WERI-Rb-1 (cell line): ENCODE measurements at regions not wholly inside any gene's neighbourhood (a gene's known extent, or its start where the extent isn't known, plus 50 kb on each side); places are given as distances from the start of the nearest gene placed in this dataset.

Experiments used
- DNase-seq: peaks from one replicate; pipeline ENCODE4 v3.0.0-alpha.2; 2020
- H3K27ac ChIP-seq: fragments of 250-450 bp; sonication (Bioruptor Pico); 2 replicates; pipeline ENCODE4 v1.5.1; 2020; ENCODE audit warnings: mild to moderate bottlenecking, moderate library complexity
- H3K27me3 ChIP-seq: fragments of 250-450 bp; sonication (Bioruptor Pico); 2 replicates; pipeline ENCODE4 v1.5.1; 2021; ENCODE audit warnings: mild to moderate bottlenecking, low read depth, moderate library complexity; ENCODE audit not compliant: insufficient read depth, severe bottlenecking
- H3K36me3 ChIP-seq: fragments of 250-450 bp; sonication (Bioruptor Pico); 2 replicates; pipeline ENCODE4 v1.5.1; 2020; ENCODE audit warnings: mild to moderate bottlenecking, moderate library complexity
- H3K4me3 ChIP-seq: 2 replicates; pipeline ENCODE4 v1.5.1; 2011; ENCODE audit warnings: low read depth, mild to moderate bottlenecking, control low read depth, low read length
- H3K9me3 ChIP-seq: fragments of 250-450 bp; sonication (Bioruptor Pico); 2 replicates; pipeline ENCODE4 v1.5.1; 2021; ENCODE audit warnings: mild to moderate bottlenecking, moderate library complexity; ENCODE audit not compliant: severe bottlenecking
- CTCF ChIP-seq: IDR thresholded peaks from 2 replicates; pipeline ENCODE4 v1.5.1; 2011; ENCODE audit warnings: low read depth, mild to moderate bottlenecking, control low read depth, inconsistent platforms, low read length

GRCh38 chr7:119918185-119918584 is 354.8 kb upstream of the KCND2 start:
- no peak for TF ChIP-seq CTCF
- Histone ChIP-seq H3K9me3 (no peaks in the 10 kb centered on the region), H3K27ac (no peak overlapping the region), H3K4me3 (no peak overlapping the region), H3K36me3 (no peaks in the 10 kb centered on the region), H3K27me3 (no peaks in the 10 kb centered on the region)
- no peak for DNase-seq

- TF ChIP-seq CTCF, result no peak
Observed at GRCh38 chr7:119919986-119920385, 353.0 kb upstream of the KCND2 start.

GRCh38 chr7:119925581-119926289 is 347.2 kb upstream of the KCND2 start:
- TF ChIP-seq CTCF, result no peak
- Histone ChIP-seq H3K36me3 (no peaks in the 10 kb centered on the region), H3K27ac (no peak overlapping the region), H3K27me3 (no peaks in the 10 kb centered on the region), H3K9me3 (no peaks in the 10 kb centered on the region), H3K4me3 (no peak overlapping the region)
- no peak for DNase-seq

More at GRCh38 chr7:119919986-119920385, 353.0 kb upstream of the KCND2 start:
- Histone ChIP-seq H3K36me3 (no peaks in the 10 kb centered on the region), H3K9me3 (no peaks in the 10 kb centered on the region), H3K27ac (no peak overlapping the region), H3K4me3 (no peak overlapping the region), H3K27me3 (no peaks in the 10 kb centered on the region)
- DNase-seq, result no peak

GRCh38 chr7:119929891-119930290 is 343.1 kb upstream of the KCND2 start:
- Histone ChIP-seq H3K4me3 (no peak overlapping the region), H3K27ac (no peak overlapping the region), H3K27me3 (no peaks in the 10 kb centered on the region), H3K9me3 (no peaks in the 10 kb centered on the region), H3K36me3 (no peaks in the 10 kb centered on the region)
- no peak for TF ChIP-seq CTCF
- DNase-seq, result no peak

- no peak for DNase-seq
- no peaks in the 10 kb centered on the region for H3K36me3 ChIP-seq
- H3K4me3 ChIP-seq, result no peak overlapping the region
- TF ChIP-seq CTCF, result no peak
- H3K9me3 ChIP-seq, result no peaks in the 10 kb centered on the region
- H3K27me3 ChIP-seq, result no peaks in the 10 kb centered on the region
- H3K27ac ChIP-seq, result no peak overlapping the region
Observed at GRCh38 chr7:119931230-119931824, 341.6 kb upstream of the KCND2 start.
